HepG2 (cell line): ENCODE measurements at regions not wholly inside any gene's neighbourhood (a gene's known extent, or its start where the extent isn't known, plus 50 kb on each side); places are given as distances from the start of the nearest gene placed in this dataset.

ENCODE experiments used
- ATAC-seq: fragments of 200-7000 bp; cut with Tn5 transposase; 3 replicates; pipeline ENCODE4 v1.9.1; 2020; ENCODE audit warnings: mild to moderate bottlenecking, moderate library complexity
- BruUV-seq: library from RNA; stranded (reverse); fragments of 400-500 nt; replicated peaks from 2 replicates; lab custom pipeline; 2021; lab: Mats Ljungman, UMichigan
- CTCF ChIA-PET: fragments of 300-600 bp; formaldehyde crosslinking; extraction: SDS; loops from one replicate; lab custom pipeline; 2021; ENCODE audit warnings: low total read pairs, inconsistent platforms, low intra/inter-chr PET ratio; lab: Yijun Ruan, JAX
- POLR2A ChIA-PET: fragments of 350-600 bp; sonication (Branson Sonifier 250); formaldehyde crosslinking; loops from one replicate; lab custom pipeline; 2020; ENCODE audit warnings: antibody characterized with exemption, inconsistent platforms; lab: Yijun Ruan, JAX
- DNase-seq: peaks from one replicate; pipeline ENCODE4 v3.0.0-alpha.2; 2015; ENCODE audit warnings: low spot score
- FAIRE-seq: peaks from 3 replicates; lab custom pipeline; 2011; peaks lifted over from hg19 to GRCh38; lab: Jason Lieb, UNC
- H2AFZ ChIP-seq: one replicate; pipeline ENCODE4 v1.6.1; 2011; ENCODE audit warnings: low read length, inconsistent platforms
- H3K27ac ChIP-seq: fragments of 300-600 bp; 3 replicates; pipeline ENCODE4 v1.8.0; 2011; ENCODE audit warnings: mixed run types, mild to moderate bottlenecking, mixed read lengths, low read length, inconsistent platforms; ENCODE audit not compliant: insufficient read depth; ENCODE audit errors: extremely low read length
- H3K27me3 ChIP-seq, 2 experiments: fragments of 200-600 bp in 1 of 2; 2 replicates in 1 of 2; 3 replicates in 1 of 2; pipeline versions ENCODE4 v1.6.0 to v1.8.0; 2011; ENCODE audit warnings: low read length in 2 of 2, mild to moderate bottlenecking in 2 of 2, moderate library complexity in 2 of 2, inconsistent platforms in 1 of 2; ENCODE audit not compliant: insufficient read depth in 2 of 2, control insufficient read depth in 1 of 2
- H3K36me3 ChIP-seq, 2 experiments: fragments of 200-600 bp in 1 of 2; replicated peaks in 1 of 2; 2 replicates in 1 of 2; 3 replicates in 1 of 2; pipeline versions ENCODE4 v1.5.1 to v1.8.0; 2011; ENCODE audit warnings: low read length in 2 of 2, inconsistent platforms in 1 of 2; ENCODE audit not compliant: insufficient read depth in 2 of 2, control insufficient read depth in 1 of 2
- H3K4me1 ChIP-seq: 2 replicates; pipeline ENCODE4 v1.5.1; 2012; ENCODE audit warnings: low read length, inconsistent platforms; ENCODE audit not compliant: insufficient read depth
- H3K4me2 ChIP-seq: 2 replicates; pipeline ENCODE4 v1.6.0; 2011; ENCODE audit warnings: low read depth, low read length, inconsistent platforms
- H3K4me3 ChIP-seq, 3 experiments: fragments of 200-600 bp in 1 of 3; sonication (generic), shearing (Covaris generic) in 1 of 3; replicated peaks in 1 of 3; 2 replicates each; pipeline ENCODE4 v1.5.1; 2011 to 2016; ENCODE audit warnings: low read length in 3 of 3, inconsistent platforms in 2 of 3, low read depth in 2 of 3, mild to moderate bottlenecking in 2 of 3, control low read depth in 1 of 3, mixed read lengths in 1 of 3; ENCODE audit not compliant: insufficient read depth in 1 of 3
- H3K79me2 ChIP-seq: one replicate; pipeline ENCODE4 v1.6.1; 2011; ENCODE audit warnings: low read length, inconsistent platforms; ENCODE audit not compliant: insufficient read depth
- H3K9ac ChIP-seq: 2 replicates; pipeline ENCODE4 v1.6.0; 2011; ENCODE audit warnings: mild to moderate bottlenecking, low read depth, low read length, inconsistent platforms; ENCODE audit not compliant: insufficient read depth
- H3K9me3 ChIP-seq: 2 replicates; pipeline ENCODE4 v1.5.1; 2012; ENCODE audit warnings: mild to moderate bottlenecking, low read length
- H4K20me1 ChIP-seq: 2 replicates; pipeline ENCODE4 v1.6.0; 2011; ENCODE audit warnings: inconsistent platforms, mild to moderate bottlenecking, low read length, moderate library complexity; ENCODE audit not compliant: insufficient read depth
- MED1 ChIP-seq: sonication (generic); formaldehyde crosslinking; IDR thresholded peaks from 2 replicates; pipeline ENCODE4 v1.4.0; 2020; ENCODE audit warnings: missing genetic modification reagents
- MLLT10 ChIP-seq: sonication (generic); formaldehyde crosslinking; IDR thresholded peaks from 2 replicates; pipeline ENCODE4 v1.4.0; 2020; ENCODE audit warnings: missing genetic modification reagents
- NKX3-1 ChIP-seq: sonication (generic); formaldehyde crosslinking; IDR thresholded peaks from 2 replicates; pipeline ENCODE4 v1.5.0; 2020; ENCODE audit warnings: missing genetic modification reagents
- PRDM10 ChIP-seq: sonication (generic); formaldehyde crosslinking; IDR thresholded peaks from 2 replicates; pipeline ENCODE4 v1.4.0; 2020; ENCODE audit warnings: low read depth, missing genetic modification reagents
- ZNF335 ChIP-seq: sonication (generic); formaldehyde crosslinking; IDR thresholded peaks from 2 replicates; pipeline ENCODE4 v1.4.0; 2020; ENCODE audit warnings: missing genetic modification reagents
- ZNF724P ChIP-seq: sonication (generic); formaldehyde crosslinking; IDR thresholded peaks from 2 replicates; pipeline ENCODE4 v1.8.0; 2022; ENCODE audit warnings: missing genetic modification reagents, borderline replicate concordance
- WGBS: methylation state at CpG from one replicate; pipeline ENCODE4 v1.1.6; 2017; ENCODE audit warnings: low lambda C conversion rate; 5-methylcytosine and 5-hydroxymethylcytosine counted together
- in situ Hi-C: cut with HindIII; loops from 2 replicates; pipeline ENCODE4 v1.10.0; 2017; ENCODE audit warnings: low pct_unique_long_range_greater_than_20kb; ENCODE audit not compliant: extremely low pct_ligation_motif_present
- intact Hi-C: fragments of 100-400 bp; cut with micrococcal nuclease; formaldehyde crosslinking; loops from one replicate; pipeline ENCODE4 v1.10.0; 2022; ENCODE audit not compliant: unreplicated experiment
- TF ChIP-seq, protein P1 (sequence below): sonication (generic); formaldehyde crosslinking; conservative IDR thresholded peaks from 2 replicates; pipeline ENCODE4 v1.4.0; 2020; ENCODE audit warnings: missing genetic modification reagents

- TF ChIP-seq PRDM10 (CRISPR knock-in tag) (no peak), MED1 (CRISPR knock-in tag) (no peak), MLLT10 (CRISPR knock-in tag) (no peak), NKX3-1 (CRISPR knock-in tag) (no peak)
- TF ChIP-seq, protein P1, sequence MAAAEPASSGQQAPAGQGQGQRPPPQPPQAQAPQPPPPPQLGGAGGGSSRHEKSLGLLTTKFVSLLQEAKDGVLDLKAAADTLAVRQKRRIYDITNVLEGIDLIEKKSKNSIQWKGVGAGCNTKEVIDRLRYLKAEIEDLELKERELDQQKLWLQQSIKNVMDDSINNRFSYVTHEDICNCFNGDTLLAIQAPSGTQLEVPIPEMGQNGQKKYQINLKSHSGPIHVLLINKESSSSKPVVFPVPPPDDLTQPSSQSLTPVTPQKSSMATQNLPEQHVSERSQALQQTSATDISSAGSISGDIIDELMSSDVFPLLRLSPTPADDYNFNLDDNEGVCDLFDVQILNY (CRISPR knock-in tag), result no peak
Measured at GRCh38 chr2:100704711-100705110, 115.2 kb upstream of the NPAS2 start (continued).

DNA sequence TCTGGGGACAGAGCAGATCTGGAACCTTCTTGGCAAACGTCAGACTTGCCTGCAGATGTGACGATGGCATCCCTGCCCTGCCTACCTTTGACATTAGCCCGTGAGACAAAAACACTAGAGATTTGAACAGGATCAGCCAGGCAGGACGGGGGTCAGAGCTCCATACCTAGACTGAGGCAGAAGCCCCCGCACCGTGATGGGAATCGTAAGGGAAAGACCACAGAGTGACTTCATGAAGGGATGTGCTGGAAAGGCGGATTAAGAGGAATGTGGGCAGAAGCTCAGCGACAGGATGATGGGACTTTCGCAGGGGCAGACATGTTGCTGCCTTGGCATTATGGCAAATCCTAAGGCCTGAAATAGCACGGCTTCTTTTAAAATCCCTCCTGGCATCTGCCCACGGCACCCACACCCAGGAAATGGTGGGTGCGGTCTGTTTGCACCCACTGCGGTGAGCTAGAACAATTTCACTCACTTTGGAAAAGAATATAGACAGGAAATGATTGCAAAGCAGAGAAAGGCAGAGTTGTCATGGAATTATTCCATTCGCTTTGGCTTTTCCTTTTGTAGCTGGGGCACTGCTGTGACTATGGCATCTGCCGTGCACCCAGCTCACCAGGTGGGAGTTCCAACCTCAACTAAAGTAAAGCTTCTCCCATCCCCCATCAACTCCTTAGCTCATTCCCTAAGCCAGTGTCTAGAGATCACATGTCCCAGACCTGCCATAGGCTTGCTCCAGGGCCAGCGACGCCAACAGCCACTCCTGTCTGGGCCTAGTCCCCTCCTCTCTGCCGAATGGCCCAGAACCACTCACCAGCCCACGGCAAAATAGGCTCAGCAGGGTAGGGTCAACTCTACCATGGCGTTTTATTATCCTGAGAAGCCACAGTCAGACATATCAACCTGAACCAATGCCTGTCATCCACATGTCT, 112.7 kb upstream of the NPAS2 start:
- intact Hi-C loops (no loop called here), in situ Hi-C loops (no loop called here)
- H3K4me1 ChIP-seq, result no peaks in the 10 kb centered on the region
- DNase-seq (no peak), ATAC-seq (no peak), FAIRE-seq (no peak)
- no peak overlapping the region for H2AFZ ChIP-seq
- no peaks in the 10 kb centered on the region for H4K20me1 ChIP-seq
- no peaks in the 10 kb centered on the region for H3K9me3 ChIP-seq
- ChIA-PET POLR2A (no interaction called here), CTCF (no interaction called here)
- H3K4me2 ChIP-seq, result no peak overlapping the region
- H3K4me3 ChIP-seq, result no peak overlapping the region
- no peaks in the 10 kb centered on the region for H3K36me3 ChIP-seq
- no peak overlapping the region for H3K9ac ChIP-seq
- H3K27me3 ChIP-seq, result peaks cover 0 to 65% of the 10 kb centered on the region in 2 experiments; a peak in 3 of 5 replicates
- 44% methylated on average over 21 of the region's 21 CpGs for WGBS
- no peak overlapping the region for H3K27ac ChIP-seq
- no peaks in the 10 kb centered on the region for H3K79me2 ChIP-seq
- BruUV-seq, result no TSS peak
- TF ChIP-seq ZNF335 (CRISPR knock-in tag), result no peak
- no peak for TF ChIP-seq ZNF724P (CRISPR knock-in tag)
